CD4-positive, alpha-beta T cell treated with Interleukin-10 for 1 hour (primary cell): ENCODE measurements at regions not wholly inside any gene's neighbourhood (a gene's known extent, or its start where the extent isn't known, plus 50 kb on each side); places are given as distances from the start of the nearest gene placed in this dataset.

Experiments
- DNase-seq: peaks from one replicate; pipeline ENCODE4 v3.0.0-alpha.2; 2020

GRCh38 chr7:157482517-157483087, 145.8 kb downstream of the DNAJB6 start:
- DNase-seq, result no peak

GRCh38 chr7:157483515-157483914, 146.7 kb downstream of the DNAJB6 start:
- DNase-seq, result no peak

- no peak for DNase-seq
Observed at GRCh38 chr7:157483971-157484410, 147.2 kb downstream of the DNAJB6 start.

GRCh38 chr7:157484411-157485081, 147.7 kb downstream of the DNAJB6 start:
- DNase-seq, result no peak

GRCh38 chr7:157485361-157485831, 148.6 kb downstream of the DNAJB6 start:
- peak; percentile 21 for DNase-seq

GRCh38 chr7:157486007-157486755, 149.4 kb downstream of the DNAJB6 start:
- no peak for DNase-seq

- DNase-seq, result no peak
Observed at GRCh38 chr7:157487046-157487770, 150.4 kb downstream of the DNAJB6 start.

GRCh38 chr7:157488281-157488680, 151.5 kb downstream of the DNAJB6 start:
- no peak for DNase-seq

GRCh38 chr7:157488966-157489365, 152.2 kb downstream of the DNAJB6 start:
- no peak for DNase-seq
